ENCODE measurements at regions not wholly inside any gene's neighbourhood (a gene's known extent, or its start where the extent isn't known, plus 50 kb on each side); places are given as distances from the start of the nearest gene placed in this dataset.

DNA sequence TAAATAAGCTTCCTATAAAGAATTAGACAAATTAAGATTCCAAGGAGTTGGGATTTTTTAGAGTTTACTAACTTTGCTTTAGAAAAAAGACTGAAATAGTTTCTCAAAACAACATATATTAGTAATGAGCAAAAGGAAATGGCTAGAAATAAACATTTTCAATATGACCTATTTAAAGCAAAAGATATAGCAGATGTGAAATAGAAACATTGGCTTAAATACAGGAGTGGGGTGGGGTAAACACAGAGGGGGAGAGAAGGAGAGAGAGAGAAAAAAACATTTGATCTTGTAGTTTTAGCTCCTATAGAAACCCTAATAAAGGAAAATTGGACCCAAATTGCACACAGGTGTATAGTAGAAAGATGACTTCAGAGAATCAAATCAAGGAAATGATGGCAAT lies 794.5 kb downstream of the MED13L start:
- TF ChIP-seq EZH2phosphoT487 (IDR thresholded peaks at IDR 0.05; ENCODE audit: borderline replicate concordance, low read depth) (no peak), CHD2 (IDR thresholded peaks at IDR 0.05; ENCODE audit: low read length, partially characterized antibody) (no peak), RXRA (IDR thresholded peaks at IDR 0.05; ENCODE audit: borderline replicate concordance, low read depth) (no peak), FOXJ3 (CRISPR knock-in tag; IDR thresholded peaks at IDR 0.05) (no peak), FOXM1 (IDR thresholded peaks at IDR 0.05; ENCODE audit: low read depth) (no peak)
- TF ChIP-seq, protein P1, sequence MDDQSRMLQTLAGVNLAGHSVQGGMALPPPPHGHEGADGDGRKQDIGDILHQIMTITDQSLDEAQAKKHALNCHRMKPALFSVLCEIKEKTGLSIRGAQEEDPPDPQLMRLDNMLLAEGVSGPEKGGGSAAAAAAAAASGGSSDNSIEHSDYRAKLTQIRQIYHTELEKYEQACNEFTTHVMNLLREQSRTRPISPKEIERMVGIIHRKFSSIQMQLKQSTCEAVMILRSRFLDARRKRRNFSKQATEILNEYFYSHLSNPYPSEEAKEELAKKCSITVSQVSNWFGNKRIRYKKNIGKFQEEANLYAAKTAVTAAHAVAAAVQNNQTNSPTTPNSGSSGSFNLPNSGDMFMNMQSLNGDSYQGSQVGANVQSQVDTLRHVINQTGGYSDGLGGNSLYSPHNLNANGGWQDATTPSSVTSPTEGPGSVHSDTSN (IDR thresholded peaks at IDR 0.05), result no peak
- TF ChIP-seq, protein P2, sequence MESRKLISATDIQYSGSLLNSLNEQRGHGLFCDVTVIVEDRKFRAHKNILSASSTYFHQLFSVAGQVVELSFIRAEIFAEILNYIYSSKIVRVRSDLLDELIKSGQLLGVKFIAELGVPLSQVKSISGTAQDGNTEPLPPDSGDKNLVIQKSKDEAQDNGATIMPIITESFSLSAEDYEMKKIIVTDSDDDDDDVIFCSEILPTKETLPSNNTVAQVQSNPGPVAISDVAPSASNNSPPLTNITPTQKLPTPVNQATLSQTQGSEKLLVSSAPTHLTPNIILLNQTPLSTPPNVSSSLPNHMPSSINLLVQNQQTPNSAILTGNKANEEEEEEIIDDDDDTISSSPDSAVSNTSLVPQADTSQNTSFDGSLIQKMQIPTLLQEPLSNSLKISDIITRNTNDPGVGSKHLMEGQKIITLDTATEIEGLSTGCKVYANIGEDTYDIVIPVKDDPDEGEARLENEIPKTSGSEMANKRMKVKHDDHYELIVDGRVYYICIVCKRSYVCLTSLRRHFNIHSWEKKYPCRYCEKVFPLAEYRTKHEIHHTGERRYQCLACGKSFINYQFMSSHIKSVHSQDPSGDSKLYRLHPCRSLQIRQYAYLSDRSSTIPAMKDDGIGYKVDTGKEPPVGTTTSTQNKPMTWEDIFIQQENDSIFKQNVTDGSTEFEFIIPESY (IDR thresholded peaks at IDR 0.05; ENCODE audit: borderline replicate concordance, low read depth), result no peak
- TF ChIP-seq, protein P3, sequence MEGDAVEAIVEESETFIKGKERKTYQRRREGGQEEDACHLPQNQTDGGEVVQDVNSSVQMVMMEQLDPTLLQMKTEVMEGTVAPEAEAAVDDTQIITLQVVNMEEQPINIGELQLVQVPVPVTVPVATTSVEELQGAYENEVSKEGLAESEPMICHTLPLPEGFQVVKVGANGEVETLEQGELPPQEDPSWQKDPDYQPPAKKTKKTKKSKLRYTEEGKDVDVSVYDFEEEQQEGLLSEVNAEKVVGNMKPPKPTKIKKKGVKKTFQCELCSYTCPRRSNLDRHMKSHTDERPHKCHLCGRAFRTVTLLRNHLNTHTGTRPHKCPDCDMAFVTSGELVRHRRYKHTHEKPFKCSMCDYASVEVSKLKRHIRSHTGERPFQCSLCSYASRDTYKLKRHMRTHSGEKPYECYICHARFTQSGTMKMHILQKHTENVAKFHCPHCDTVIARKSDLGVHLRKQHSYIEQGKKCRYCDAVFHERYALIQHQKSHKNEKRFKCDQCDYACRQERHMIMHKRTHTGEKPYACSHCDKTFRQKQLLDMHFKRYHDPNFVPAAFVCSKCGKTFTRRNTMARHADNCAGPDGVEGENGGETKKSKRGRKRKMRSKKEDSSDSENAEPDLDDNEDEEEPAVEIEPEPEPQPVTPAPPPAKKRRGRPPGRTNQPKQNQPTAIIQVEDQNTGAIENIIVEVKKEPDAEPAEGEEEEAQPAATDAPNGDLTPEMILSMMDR (IDR thresholded peaks at IDR 0.05), result no peak
- TF ChIP-seq, protein P4, sequence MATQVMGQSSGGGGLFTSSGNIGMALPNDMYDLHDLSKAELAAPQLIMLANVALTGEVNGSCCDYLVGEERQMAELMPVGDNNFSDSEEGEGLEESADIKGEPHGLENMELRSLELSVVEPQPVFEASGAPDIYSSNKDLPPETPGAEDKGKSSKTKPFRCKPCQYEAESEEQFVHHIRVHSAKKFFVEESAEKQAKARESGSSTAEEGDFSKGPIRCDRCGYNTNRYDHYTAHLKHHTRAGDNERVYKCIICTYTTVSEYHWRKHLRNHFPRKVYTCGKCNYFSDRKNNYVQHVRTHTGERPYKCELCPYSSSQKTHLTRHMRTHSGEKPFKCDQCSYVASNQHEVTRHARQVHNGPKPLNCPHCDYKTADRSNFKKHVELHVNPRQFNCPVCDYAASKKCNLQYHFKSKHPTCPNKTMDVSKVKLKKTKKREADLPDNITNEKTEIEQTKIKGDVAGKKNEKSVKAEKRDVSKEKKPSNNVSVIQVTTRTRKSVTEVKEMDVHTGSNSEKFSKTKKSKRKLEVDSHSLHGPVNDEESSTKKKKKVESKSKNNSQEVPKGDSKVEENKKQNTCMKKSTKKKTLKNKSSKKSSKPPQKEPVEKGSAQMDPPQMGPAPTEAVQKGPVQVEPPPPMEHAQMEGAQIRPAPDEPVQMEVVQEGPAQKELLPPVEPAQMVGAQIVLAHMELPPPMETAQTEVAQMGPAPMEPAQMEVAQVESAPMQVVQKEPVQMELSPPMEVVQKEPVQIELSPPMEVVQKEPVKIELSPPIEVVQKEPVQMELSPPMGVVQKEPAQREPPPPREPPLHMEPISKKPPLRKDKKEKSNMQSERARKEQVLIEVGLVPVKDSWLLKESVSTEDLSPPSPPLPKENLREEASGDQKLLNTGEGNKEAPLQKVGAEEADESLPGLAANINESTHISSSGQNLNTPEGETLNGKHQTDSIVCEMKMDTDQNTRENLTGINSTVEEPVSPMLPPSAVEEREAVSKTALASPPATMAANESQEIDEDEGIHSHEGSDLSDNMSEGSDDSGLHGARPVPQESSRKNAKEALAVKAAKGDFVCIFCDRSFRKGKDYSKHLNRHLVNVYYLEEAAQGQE (IDR thresholded peaks at IDR 0.05; ENCODE audit: low read depth, low read length), result no peak
- CTCF ChIA-PET, result interaction anchor here (1.5 kb wide), 1 partner anchor 10 kb away, joined by 3 read pairs; no protein-coding TSS in a partner anchor
- H3K36me3 ChIP-seq (replicated peaks in 1 of 2; ENCODE audit: control insufficient read depth in 1 of 2, insufficient read depth in 2 of 2, low read length in 1 of 2), result no peaks in the 10 kb centered on the region

More for the DNA sequence above, 794.5 kb downstream of the MED13L start:
- no peaks in the 10 kb centered on the region; the same call in 1 of the 2 replicates for H3K27me3 ChIP-seq (ENCODE audit: insufficient read depth)
- H2AFZ ChIP-seq (ENCODE audit: low read depth), result no peak overlapping the region
- no peak overlapping the region for H3K4me3 ChIP-seq (ENCODE audit: low read depth in 2 of 2, low read length in 1 of 2)
- DNase-seq, result no peak
- H3K79me2 ChIP-seq (ENCODE audit: insufficient read depth), result no peaks in the 10 kb centered on the region
- no peak overlapping the region for H3K4me2 ChIP-seq
- H4K20me1 ChIP-seq (ENCODE audit: insufficient read depth), result no peaks in the 10 kb centered on the region
- H3F3A ChIP-seq (replicated peaks; ENCODE audit: insufficient read depth), result no peaks in the 10 kb centered on the region
- POLR2A ChIA-PET, result no interaction called here
- no peaks in the 10 kb centered on the region for H3K9me3 ChIP-seq
- H3K9ac ChIP-seq, result no peak overlapping the region
- H3K27ac ChIP-seq (ENCODE audit: low read depth in 2 of 2, low read length in 1 of 2), result no peak overlapping the region
- no peaks in the 10 kb centered on the region for H3K4me1 ChIP-seq (ENCODE audit: control insufficient read depth in 1 of 2, insufficient read depth in 2 of 2, low read depth in 1 of 2, low read length in 1 of 2)
- H3K9me2 ChIP-seq, result no peaks in the 10 kb centered on the region

Measured in SK-N-SH (cell line).